Coronary artery (tissue), 2 donors: ENCODE measurements at regions not wholly inside any gene's neighbourhood (a gene's known extent, or its start where the extent isn't known, plus 50 kb on each side); places are given as distances from the start of the nearest gene placed in this dataset.

Source experiments
- DNase-seq: peaks from one replicate; pipeline ENCODE4 v3.0.0-alpha.2; 2017; ENCODE audit warnings: low spot score
- H3K27ac ChIP-seq, 2 donors: fragments of 200-600 bp; sonication (generic); one replicate each; pipeline ENCODE4 v1.5.1; 2016 to 2019
- H3K4me3 ChIP-seq: fragments of 200-600 bp; sonication (generic); 2 replicates; pipeline ENCODE4 v1.5.1; 2016; ENCODE audit warnings: mild to moderate bottlenecking, moderate library complexity
- TF ChIP-seq, protein P1 (sequence below): fragments of 200-600 bp; sonication (generic); IDR thresholded peaks from one replicate; pipeline ENCODE4 v1.5.1; 2019; ENCODE audit warnings: antibody characterized with exemption

DNA sequence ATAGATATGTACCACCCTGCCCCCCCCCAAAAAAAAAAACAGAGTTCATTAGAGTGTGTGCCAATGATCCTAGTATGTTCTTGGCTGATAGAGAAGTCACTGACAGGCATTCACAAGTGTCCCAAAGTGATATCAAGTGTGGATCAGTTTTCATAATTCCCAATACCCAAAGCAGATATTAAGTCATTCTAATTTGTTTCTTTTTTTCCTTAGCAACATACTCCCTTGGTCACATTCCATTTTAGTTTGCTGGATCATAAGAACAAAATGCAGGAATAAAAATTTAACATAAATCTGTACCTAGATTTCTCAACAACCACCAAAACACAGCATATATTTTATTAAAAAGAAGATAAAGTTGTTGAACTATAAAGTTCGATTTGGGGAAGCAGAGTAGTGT is 129.8 kb upstream of the PALMD start:
- TF ChIP-seq, protein P1, sequence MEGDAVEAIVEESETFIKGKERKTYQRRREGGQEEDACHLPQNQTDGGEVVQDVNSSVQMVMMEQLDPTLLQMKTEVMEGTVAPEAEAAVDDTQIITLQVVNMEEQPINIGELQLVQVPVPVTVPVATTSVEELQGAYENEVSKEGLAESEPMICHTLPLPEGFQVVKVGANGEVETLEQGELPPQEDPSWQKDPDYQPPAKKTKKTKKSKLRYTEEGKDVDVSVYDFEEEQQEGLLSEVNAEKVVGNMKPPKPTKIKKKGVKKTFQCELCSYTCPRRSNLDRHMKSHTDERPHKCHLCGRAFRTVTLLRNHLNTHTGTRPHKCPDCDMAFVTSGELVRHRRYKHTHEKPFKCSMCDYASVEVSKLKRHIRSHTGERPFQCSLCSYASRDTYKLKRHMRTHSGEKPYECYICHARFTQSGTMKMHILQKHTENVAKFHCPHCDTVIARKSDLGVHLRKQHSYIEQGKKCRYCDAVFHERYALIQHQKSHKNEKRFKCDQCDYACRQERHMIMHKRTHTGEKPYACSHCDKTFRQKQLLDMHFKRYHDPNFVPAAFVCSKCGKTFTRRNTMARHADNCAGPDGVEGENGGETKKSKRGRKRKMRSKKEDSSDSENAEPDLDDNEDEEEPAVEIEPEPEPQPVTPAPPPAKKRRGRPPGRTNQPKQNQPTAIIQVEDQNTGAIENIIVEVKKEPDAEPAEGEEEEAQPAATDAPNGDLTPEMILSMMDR: no peak
- Histone ChIP-seq H3K27ac (no peak overlapping the region), H3K4me3 (no peak overlapping the region)
- DNase-seq: no peak

GRCh38 chr1:99520121-99520520 is 125.8 kb upstream of the PALMD start:
- DNase-seq: no peak
- no peak overlapping the region for H3K27ac ChIP-seq
- TF ChIP-seq, protein P1: no peak

DNA sequence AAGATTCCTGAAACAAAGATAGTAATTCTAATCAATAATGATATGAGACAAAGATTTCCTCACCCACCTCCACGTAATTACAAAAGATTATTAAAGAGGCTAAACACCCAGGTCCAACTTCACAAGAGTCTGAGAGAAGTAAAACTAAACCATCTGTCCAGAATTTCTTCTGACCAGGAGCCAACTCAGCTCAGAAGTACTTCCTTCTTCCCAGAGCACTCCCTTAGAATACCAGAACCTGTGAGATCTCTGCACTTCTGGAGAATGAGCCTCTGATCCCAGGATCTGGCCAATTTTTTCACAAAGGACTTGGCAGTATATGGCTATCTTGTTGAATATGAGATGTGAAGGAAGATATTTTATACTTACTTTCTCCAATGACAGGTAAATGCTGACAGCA is 120.6 kb upstream of the PALMD start:
- Histone ChIP-seq H3K27ac (no peak overlapping the region), H3K4me3 (no peak overlapping the region)
- TF ChIP-seq, protein P1: no peak
- no peak for DNase-seq

More at GRCh38 chr1:99520121-99520520, 125.8 kb upstream of the PALMD start:
- H3K4me3 ChIP-seq: no peak overlapping the region

DNA sequence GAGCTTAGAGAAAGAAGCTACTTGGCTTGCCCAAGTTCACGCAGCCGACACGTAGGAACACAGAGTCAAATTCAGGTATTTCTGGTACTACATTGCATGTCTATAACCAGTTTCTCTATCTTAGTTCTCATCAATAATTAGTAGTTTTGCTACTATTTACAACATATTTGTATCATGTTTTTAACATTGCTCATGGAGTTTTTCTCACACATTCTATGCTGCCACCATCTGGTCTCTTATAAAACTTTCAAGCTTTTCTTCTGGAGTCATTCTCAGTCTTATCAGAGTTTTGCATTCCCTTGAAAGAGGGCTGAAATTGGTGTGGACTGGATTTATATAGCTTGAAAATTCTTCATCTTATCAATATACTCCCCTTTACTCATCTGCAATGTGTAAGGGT is 118.8 kb upstream of the PALMD start:
- Histone ChIP-seq H3K27ac (no peak overlapping the region), H3K4me3 (no peak overlapping the region)
- DNase-seq: no peak
- TF ChIP-seq, protein P1: no peak

DNA sequence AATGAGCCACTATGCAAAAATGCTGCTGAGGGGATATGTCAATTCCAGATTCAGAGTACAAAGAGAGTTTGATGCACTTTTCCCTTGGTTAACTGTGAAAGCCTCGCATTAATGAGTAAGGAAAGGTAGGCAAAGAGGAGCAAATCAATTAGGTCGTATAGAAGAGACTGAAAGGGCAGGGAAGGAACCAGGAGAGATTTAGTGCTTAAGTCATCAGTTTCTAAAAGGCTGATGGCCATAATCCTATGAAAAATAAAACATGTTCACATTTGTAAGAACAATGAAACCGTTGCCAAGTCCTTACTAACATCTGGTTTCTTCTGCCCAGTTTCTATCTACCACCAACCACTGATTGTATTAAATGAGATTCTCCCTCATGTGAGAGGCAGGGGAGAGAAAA is 118.4 kb upstream of the PALMD start:
- no peak overlapping the region for H3K27ac ChIP-seq
- no peak for DNase-seq
- TF ChIP-seq, protein P1: no peak
- no peak overlapping the region for H3K4me3 ChIP-seq

DNA sequence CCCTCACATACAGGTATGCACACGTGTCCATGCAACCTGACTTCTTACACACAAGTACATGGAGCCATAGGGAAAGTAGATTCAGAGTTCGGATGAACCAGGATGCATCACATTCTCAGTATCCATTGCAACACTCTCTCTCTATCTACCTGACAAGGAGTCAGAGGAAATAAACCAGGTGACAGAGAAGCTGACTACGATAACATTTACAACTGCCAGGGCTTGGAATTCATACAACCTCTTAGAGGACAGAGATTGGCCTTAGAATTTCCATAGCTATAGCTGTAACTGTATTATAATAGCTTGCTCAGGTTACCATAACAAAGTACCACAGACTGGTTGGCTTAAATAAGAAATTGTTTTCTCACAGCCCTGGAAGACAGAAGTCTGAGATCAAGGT is 116.9 kb upstream of the PALMD start:
- no peak for DNase-seq
- TF ChIP-seq, protein P1: no peak
- no peak overlapping the region for H3K4me3 ChIP-seq
- no peak overlapping the region for H3K27ac ChIP-seq

DNA sequence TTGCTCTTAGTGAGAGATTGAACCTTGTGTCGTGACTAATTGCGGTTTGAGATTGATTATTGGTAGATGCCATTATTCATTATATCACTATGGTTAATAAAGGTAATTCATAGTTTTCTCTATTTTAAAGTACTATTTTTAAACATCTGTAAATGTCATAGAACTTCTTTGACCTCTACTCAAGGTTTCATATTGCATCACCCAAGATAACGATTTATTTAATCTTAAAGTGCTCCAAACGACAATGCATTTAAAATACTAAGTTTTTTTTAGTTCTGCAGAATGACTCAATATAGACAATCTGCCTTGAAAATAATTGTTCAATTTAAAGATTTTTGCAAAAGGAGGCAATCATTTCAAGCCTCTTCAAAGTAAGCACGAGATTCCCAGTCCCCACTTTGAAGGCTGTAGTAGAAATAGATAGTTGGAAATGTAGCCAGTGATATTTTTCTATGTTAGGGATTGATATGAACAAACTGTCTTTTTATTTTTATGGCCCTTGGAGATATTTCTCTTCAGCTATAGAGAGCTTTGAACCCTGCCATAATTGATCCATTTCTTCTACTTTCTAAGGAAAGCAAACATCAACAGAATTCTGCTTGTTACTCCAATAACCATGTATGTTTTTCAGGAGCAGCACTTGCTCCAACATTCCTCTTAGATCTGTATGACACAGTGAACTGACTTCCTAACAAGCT is 114.2 kb upstream of the PALMD start:
- Histone ChIP-seq H3K4me3 (no peak overlapping the region), H3K27ac (no peak overlapping the region)
- no peak for DNase-seq
- TF ChIP-seq, protein P1: no peak
